ENCODE measurements at regions not wholly inside any gene's neighbourhood (a gene's known extent, or its start where the extent isn't known, plus 50 kb on each side); places are given as distances from the start of the nearest gene placed in this dataset.
"Not testable (repeated sequence)": the region's sequence is repeated elsewhere in the genome, so short reads cannot be mapped to it uniquely, and the experiment has no call there.

DNA sequence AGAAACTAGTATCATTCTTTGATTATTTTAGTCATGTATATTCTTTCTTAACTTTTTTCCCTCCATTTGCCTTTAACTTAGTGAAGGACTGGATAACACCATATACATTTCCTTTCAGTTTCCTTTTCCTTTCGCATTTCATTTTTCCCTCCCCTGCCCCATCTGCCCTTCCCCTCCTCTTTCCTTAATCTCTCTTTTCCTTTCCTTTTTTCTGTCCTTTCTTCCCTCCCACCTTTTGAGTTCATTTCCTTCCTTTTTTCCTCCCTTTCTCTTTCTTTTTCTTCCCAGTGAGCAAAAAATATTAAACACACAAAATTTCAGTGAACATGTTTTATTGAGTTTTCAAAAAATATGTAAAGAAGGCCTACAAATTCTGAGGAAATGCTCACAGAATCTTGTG lies 373.3 kb downstream of the SRGAP2C start:
- RAD21 ChIA-PET (ENCODE audit: unreplicated experiment); H3K4me3 ChIP-seq; H3K9ac ChIP-seq (ENCODE audit: control insufficient read depth, insufficient read depth, low read length); H3K79me2 ChIP-seq (ENCODE audit: control insufficient read depth, insufficient read depth, low read length); ATAC-seq; H3K9me3 ChIP-seq (replicated peaks; ENCODE audit: control insufficient read depth, insufficient read depth, low read length); SMC1A ChIA-PET (ENCODE audit: uncharacterized antibody, unreplicated experiment); H3K27me3 ChIP-seq (replicated peaks in 1 of 2; ENCODE audit: control insufficient read depth in 2 of 2, insufficient read depth in 2 of 2, low read length in 1 of 2); H4K20me1 ChIP-seq (ENCODE audit: control insufficient read depth, insufficient read depth); DNase-seq (ENCODE audit: low read depth, low spot score); intact Hi-C loops (cut with micrococcal nuclease; ENCODE audit: unreplicated experiment); POLR2A ChIA-PET; H2AFZ ChIP-seq (ENCODE audit: control insufficient read depth, low read depth, low read length); BruUV-seq (replicated peaks); FAIRE-seq; CTCF ChIA-PET; H3K36me3 ChIP-seq (ENCODE audit: control insufficient read depth in 2 of 2, insufficient read depth in 2 of 2, low read length in 1 of 2); H3K4me1 ChIP-seq (ENCODE audit: control insufficient read depth, insufficient read depth, low read length); H3K4me2 ChIP-seq (ENCODE audit: control insufficient read depth, insufficient read depth); in situ Hi-C loops (cut with MboI); H3K27ac ChIP-seq (ENCODE audit: control insufficient read depth, insufficient read depth): not testable (repeated sequence)
- 23% methylated on average over 1 of the region's 1 CpG for WGBS (ENCODE audit: insufficient coverage, insufficient replicate concordance, low lambda C conversion rate, missing lambda C conversion rate)

DNA sequence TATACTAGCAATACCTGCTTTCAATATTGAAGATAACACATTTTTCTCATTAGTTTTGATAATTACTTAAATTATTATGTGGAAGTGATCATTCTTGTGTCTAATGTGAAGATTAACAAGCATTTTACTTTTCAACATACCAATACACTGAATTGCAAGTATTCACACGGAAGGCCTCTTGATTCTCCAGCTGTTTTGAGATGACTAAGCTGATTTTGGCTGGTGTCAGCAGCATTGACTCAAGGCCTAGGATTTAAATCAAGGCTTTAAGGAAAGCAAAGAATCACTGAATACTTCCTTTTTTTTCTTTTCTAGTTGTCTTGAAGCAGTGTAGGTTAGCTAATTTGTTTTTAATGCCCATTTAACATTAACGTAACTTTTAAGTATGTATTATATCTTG lies 373.7 kb downstream of the SRGAP2C start:
- Histone ChIP-seq H3K9me3 (replicated peaks; ENCODE audit: control insufficient read depth, insufficient read depth, low read length) (no peaks in the 10 kb centered on the region), H3K79me2 (ENCODE audit: control insufficient read depth, insufficient read depth, low read length) (no peaks in the 10 kb centered on the region), H3K27ac (ENCODE audit: control insufficient read depth, insufficient read depth) (no peak overlapping the region), H4K20me1 (ENCODE audit: control insufficient read depth, insufficient read depth) (no peaks in the 10 kb centered on the region), H3K9ac (ENCODE audit: control insufficient read depth, insufficient read depth, low read length) (no peak overlapping the region), H3K4me2 (ENCODE audit: control insufficient read depth, insufficient read depth) (no peak overlapping the region), H3K4me1 (ENCODE audit: control insufficient read depth, insufficient read depth, low read length) (no peaks in the 10 kb centered on the region), H2AFZ (ENCODE audit: control insufficient read depth, low read depth, low read length) (no peak overlapping the region), H3K4me3 (no peak overlapping the region), H3K36me3 (ENCODE audit: control insufficient read depth in 2 of 2, insufficient read depth in 2 of 2, low read length in 1 of 2) (no peaks in the 10 kb centered on the region), H3K27me3 (replicated peaks in 1 of 2; ENCODE audit: control insufficient read depth in 2 of 2, insufficient read depth in 2 of 2, low read length in 1 of 2) (no peaks in the 10 kb centered on the region)
- ATAC-seq (no peak), DNase-seq (ENCODE audit: low read depth, low spot score) (no peak), FAIRE-seq (no peak)
- SMC1A ChIA-PET (ENCODE audit: uncharacterized antibody, unreplicated experiment): no interaction called here
- in situ Hi-C loops (cut with MboI) (no loop called here), intact Hi-C loops (cut with micrococcal nuclease; ENCODE audit: unreplicated experiment) (no loop called here)
- TF ChIP-seq TBL1XR1 (IDR thresholded peaks at IDR 0.05; ENCODE audit: low read depth, low read length): no peak
- TF ChIP-seq MXI1 (IDR thresholded peaks at IDR 0.05; ENCODE audit: low read depth, low read length): no peak
- TF ChIP-seq, protein P1, sequence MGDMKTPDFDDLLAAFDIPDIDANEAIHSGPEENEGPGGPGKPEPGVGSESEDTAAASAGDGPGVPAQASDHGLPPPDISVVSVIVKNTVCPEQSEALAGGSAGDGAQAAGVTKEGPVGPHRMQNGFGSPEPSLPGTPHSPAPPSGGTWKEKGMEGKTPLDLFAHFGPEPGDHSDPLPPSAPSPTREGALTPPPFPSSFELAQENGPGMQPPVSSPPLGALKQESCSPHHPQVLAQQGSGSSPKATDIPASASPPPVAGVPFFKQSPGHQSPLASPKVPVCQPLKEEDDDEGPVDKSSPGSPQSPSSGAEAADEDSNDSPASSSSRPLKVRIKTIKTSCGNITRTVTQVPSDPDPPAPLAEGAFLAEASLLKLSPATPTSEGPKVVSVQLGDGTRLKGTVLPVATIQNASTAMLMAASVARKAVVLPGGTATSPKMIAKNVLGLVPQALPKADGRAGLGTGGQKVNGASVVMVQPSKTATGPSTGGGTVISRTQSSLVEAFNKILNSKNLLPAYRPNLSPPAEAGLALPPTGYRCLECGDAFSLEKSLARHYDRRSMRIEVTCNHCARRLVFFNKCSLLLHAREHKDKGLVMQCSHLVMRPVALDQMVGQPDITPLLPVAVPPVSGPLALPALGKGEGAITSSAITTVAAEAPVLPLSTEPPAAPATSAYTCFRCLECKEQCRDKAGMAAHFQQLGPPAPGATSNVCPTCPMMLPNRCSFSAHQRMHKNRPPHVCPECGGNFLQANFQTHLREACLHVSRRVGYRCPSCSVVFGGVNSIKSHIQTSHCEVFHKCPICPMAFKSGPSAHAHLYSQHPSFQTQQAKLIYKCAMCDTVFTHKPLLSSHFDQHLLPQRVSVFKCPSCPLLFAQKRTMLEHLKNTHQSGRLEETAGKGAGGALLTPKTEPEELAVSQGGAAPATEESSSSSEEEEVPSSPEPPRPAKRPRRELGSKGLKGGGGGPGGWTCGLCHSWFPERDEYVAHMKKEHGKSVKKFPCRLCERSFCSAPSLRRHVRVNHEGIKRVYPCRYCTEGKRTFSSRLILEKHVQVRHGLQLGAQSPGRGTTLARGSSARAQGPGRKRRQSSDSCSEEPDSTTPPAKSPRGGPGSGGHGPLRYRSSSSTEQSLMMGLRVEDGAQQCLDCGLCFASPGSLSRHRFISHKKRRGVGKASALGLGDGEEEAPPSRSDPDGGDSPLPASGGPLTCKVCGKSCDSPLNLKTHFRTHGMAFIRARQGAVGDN (IDR thresholded peaks at IDR 0.05): no peak
- TF ChIP-seq MEF2B (IDR thresholded peaks at IDR 0.05; ENCODE audit: partially characterized antibody, poor library complexity, severe bottlenecking): no peak
- no peak for TF ChIP-seq ESRRA (IDR thresholded peaks at IDR 0.05; ENCODE audit: low read length)
- TF ChIP-seq, protein P2, sequence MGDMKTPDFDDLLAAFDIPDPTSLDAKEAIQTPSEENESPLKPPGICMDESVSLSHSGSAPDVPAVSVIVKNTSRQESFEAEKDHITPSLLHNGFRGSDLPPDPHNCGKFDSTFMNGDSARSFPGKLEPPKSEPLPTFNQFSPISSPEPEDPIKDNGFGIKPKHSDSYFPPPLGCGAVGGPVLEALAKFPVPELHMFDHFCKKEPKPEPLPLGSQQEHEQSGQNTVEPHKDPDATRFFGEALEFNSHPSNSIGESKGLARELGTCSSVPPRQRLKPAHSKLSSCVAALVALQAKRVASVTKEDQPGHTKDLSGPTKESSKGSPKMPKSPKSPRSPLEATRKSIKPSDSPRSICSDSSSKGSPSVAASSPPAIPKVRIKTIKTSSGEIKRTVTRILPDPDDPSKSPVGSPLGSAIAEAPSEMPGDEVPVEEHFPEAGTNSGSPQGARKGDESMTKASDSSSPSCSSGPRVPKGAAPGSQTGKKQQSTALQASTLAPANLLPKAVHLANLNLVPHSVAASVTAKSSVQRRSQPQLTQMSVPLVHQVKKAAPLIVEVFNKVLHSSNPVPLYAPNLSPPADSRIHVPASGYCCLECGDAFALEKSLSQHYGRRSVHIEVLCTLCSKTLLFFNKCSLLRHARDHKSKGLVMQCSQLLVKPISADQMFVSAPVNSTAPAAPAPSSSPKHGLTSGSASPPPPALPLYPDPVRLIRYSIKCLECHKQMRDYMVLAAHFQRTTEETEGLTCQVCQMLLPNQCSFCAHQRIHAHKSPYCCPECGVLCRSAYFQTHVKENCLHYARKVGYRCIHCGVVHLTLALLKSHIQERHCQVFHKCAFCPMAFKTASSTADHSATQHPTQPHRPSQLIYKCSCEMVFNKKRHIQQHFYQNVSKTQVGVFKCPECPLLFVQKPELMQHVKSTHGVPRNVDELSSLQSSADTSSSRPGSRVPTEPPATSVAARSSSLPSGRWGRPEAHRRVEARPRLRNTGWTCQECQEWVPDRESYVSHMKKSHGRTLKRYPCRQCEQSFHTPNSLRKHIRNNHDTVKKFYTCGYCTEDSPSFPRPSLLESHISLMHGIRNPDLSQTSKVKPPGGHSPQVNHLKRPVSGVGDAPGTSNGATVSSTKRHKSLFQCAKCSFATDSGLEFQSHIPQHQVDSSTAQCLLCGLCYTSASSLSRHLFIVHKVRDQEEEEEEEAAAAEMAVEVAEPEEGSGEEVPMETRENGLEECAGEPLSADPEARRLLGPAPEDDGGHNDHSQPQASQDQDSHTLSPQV (IDR thresholded peaks at IDR 0.05): no peak
- no peak for TF ChIP-seq BRCA1 (IDR thresholded peaks at IDR 0.05; ENCODE audit: low read depth, low read length)
- POLR2A ChIA-PET: no interaction called here
- 50% methylated on average over 2 of the region's 2 CpGs for WGBS (ENCODE audit: insufficient coverage, insufficient replicate concordance, low lambda C conversion rate, missing lambda C conversion rate)
- CTCF ChIA-PET: no interaction called here
- RAD21 ChIA-PET (ENCODE audit: unreplicated experiment): no interaction called here
- no TSS peak for BruUV-seq (replicated peaks)
